ENCODE measurements at regions not wholly inside any gene's neighbourhood (a gene's known extent, or its start where the extent isn't known, plus 50 kb on each side); places are given as distances from the start of the nearest gene placed in this dataset.

DNA sequence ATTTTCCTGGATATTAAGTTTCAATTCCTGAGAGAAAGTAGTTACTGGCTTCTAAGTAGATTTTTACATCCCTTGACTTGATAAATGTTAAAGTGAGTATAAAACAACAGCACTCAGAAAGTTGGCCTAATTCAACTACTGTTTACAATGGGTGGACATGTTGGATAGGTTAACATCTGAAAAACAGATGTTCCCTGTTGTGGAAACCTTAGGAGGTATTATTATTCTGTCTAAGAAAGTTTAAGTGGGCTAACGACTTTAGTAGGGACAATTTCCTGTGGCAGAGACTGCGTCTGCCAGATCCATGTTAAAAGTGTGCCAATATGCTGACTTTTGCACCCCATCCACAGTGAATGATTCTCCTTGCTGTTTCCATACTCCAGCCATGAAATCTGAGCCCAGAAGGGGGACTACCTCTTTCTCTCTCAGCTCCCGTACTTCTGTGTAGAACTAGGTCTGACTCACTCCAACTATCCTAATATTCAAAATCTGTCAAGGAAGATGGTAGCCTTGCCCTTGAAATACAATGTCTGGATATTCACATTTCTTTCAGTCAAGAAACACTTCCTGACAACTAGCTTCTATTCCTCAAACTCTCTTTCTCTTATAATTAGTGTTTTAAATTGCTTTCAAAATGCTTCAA lies 327.5 kb upstream of the HNRNPA3 start:
- TF ChIP-seq POLR2AphosphoS5 (IDR thresholded peaks at IDR 0.05; ENCODE audit: borderline replicate concordance, low read depth, low read length): no peak
- no peak for TF ChIP-seq EZH2 (IDR thresholded peaks at IDR 0.05)
- no peak for TF ChIP-seq FOXP2 (optimal IDR thresholded peaks at IDR 0.05; ENCODE audit: control extremely low read depth, extremely low read length, insufficient read depth)
